Left cardiac atrium (tissue), 4 donors: ENCODE measurements at regions not wholly inside any gene's neighbourhood (a gene's known extent, or its start where the extent isn't known, plus 50 kb on each side); places are given as distances from the start of the nearest gene placed in this dataset.

ENCODE experiments used
- ATAC-seq, 2 donors: fragments of 200-7000 bp; cut with Tn5 transposase; one replicate each; pipeline ENCODE4 v1.9.1; 2020; ENCODE audit warnings: mild to moderate bottlenecking in 2 of 2, moderate library complexity in 2 of 2
- DNase-seq: peaks from one replicate; pipeline ENCODE4 v3.0.0-alpha.2; 2020
- intact Hi-C, 2 donors: fragments of 100-400 bp; cut with DNase I; formaldehyde crosslinking; loops; one replicate each; pipeline versions ENCODE4 v1.14.1 to v1.15.1; 2022 to 2023
- donor health status: DM: no; HTN: yes; CAD: no.
- donor health status: DM: no; HTN: yes; CAD: no; lungs with severe emphysema.
- donor health status: DM: yes; HTN: yes; CAD: no.
- donor health status: Dilated cardiomyopathy.

DNA sequence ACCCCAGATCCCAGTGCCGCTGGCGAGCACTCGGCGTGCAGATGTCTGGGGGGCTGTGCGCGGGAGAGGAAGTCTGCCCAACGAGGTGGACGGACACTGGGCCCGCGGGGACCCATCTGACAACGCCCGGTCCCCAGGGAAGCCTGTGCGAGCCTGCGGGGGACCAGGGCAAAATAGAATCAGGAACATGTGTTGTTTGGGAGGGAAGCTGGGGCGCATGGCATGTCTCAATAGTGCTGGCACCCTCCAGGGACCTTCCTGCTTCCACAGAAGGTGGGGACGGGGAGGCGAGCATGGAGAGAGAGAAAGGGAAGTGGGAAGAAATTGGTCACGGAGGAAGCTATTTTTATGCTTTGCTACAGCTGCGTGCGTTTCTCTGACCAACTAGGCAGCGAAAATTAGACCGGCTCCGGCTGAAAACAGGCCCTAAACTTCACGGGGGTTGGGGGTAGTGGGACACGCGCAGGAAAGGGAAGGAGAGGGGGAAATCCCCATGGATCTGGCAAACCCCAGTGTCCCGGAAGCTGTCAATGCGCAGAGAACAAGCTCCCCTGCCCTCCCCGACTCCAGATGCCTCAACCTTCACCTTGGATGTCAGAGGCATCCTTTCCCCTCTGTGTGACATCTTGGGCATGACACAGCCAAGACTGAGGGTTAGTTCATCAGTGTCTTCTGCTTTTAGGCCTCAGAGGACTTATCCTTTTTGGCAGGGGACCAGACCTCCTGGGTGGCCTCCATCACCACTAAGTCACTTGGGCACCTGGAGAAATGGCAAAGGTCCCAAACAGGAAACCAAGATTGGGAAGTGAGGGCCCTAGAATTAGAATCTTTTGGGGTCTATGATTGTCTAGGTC lies 169.8 kb upstream of the BCOR start:
- intact Hi-C loops = loop anchor here in 1 of 2 donors (5.0 to 10.0 kb wide), 5 partner anchors 93 to 533 kb away; partner anchors contain the start of gene BCOR
- DNase-seq (peak; percentile 38), ATAC-seq (peak; percentile 36 to 64)

GRCh38 chrX:40266490-40267333 lies 169.0 kb upstream of the BCOR start:
- intact Hi-C loops = loop anchor here in 1 of 2 donors (5.0 to 10.0 kb wide), 5 partner anchors 92 to 532 kb away; partner anchors contain the start of gene BCOR

GRCh38 chrX:40265936-40266335 lies 168.2 kb upstream of the BCOR start:
- ATAC-seq = no peak

More at GRCh38 chrX:40266490-40267333, 169.0 kb upstream of the BCOR start:
- peak; percentile 72 for DNase-seq
- ATAC-seq = peak; percentile 88 to 91

DNA sequence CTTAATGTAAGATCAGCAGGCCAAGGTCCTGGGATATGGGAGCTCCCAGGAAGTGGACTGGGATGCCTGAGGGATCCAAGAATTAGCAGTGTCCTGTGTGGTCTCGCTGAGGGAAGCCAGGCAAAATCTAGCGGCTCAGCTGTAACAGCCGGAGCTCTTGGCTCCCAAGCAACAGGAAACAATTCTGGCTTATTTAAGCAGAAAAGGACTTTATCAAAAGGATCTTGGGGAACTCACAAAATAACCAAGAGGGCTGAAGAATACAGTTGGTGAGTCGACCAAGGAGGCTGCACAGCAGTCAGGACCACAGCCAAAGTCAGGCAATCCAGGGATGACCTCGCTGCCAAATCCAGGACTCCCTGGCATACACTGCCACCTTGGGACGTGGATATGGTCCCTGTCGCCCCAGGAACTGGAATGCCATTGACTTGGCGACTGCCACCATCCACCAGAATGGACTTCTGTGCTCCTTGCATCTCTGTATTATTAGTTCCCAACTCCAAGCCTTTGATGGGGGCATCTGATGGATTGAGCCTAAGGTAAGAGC lies 165.3 kb upstream of the BCOR start:
- no peak for DNase-seq
- intact Hi-C loops = loop anchor here in 1 of 2 donors (10.0 kb wide), 4 partner anchors 88 to 528 kb away; partner anchors contain the start of gene BCOR

More at GRCh38 chrX:40265936-40266335, 168.2 kb upstream of the BCOR start:
- intact Hi-C loops = loop anchor here in 1 of 2 donors (5.0 to 10.0 kb wide), 5 partner anchors 91 to 531 kb away; partner anchors contain the start of gene BCOR
- no peak for DNase-seq

DNA sequence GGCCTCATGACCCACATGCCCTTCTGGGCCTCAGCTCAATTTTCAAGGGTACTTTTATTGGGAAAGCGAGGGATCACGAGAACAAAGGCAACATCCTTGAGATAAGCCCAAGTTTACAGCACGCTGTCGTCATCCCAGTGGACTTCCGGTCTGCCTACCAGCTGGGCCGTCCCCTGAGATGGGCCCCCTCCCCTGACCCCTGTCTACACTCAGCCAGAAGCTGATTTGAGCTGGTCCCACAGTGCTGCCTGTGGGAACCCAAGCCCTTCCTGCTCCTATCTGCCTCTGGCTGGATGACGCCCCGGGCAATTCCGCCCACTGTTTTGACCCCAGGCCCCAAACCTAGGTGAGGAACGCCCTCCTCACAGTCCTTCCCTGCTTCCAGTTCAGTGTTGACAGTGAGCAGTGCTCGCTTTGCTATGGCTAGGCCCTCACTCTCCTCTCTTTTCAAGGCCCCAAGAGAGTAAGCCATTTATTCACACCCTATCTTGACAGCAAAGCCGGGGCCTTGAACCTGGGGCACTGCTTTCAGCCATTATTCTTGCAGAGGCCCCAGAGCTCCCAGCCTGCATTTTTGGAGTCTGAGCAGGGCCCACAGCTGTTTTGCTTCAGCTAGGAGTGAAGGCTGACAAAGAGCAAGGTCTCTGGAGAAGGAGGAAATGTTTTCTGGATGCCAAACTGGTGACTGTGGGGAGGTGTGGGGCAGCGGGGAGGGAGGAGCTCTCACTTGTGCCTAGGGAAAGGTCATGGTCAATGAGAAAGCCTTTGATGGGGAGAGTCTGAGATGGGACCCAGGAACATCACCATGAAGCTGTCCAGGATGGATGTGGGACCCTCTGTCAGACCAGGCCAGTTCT lies 164.6 kb upstream of the BCOR start:
- intact Hi-C loops = loop anchor here in 1 of 2 donors (10.0 kb wide), 4 partner anchors 88 to 528 kb away; partner anchors contain the start of gene BCOR
- DNase-seq (peak; percentile 61), ATAC-seq (peak; percentile 39 to 52)

More for the DNA sequence above, 165.3 kb upstream of the BCOR start:
- ATAC-seq = peak in 1 of 2 donors; percentile 5

DNA sequence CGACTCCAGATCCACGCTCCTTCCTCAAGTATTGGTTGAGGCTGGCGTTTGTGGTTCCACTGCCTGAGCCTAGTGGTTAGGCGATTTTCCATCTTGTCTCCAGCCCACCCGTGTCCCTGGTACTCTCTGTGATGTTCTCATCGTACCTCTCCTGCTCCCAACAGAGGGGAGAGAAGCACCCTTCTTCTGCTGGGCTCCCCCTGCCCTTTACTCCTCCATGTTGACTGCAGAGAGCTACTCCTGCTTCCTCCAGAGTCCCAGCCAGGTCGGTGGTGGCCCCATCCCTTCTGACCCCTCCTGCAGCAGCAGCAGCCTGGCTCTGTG lies 164.0 kb upstream of the BCOR start:
- intact Hi-C loops = loop anchor here in 1 of 2 donors (10.0 kb wide), 4 partner anchors 87 to 527 kb away; partner anchors contain the start of gene BCOR
- DNase-seq (no peak), ATAC-seq (peak in 1 of 2 donors; percentile 10)

DNA sequence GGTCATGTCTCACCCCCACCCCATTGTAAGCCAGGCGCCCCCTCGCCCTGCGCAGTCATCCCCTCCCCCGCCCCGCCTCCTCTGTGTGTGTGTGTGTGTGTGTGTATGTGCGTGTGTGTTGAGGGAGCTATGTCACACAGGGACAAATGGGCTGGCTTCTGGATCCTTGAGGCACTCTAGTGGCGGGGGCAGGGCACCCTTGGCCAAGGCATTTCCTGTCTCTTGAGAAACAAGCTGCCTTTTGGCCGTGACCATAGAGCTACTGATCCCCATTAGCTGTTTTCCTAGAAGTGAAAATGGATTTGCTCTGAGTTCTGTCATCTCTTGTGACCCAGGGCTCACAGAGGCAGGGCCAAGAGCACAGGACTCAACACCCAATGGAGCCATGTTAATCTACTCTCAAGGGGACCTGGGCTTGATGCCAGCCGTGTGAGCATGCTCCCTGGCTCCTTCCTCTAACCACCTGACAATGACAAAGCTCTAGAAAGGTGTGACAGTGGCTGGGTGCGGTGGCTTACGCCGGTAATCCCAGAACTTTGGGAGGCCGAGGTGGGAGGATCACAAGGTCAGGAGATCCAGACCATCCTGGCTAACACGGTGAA lies 162.5 kb upstream of the BCOR start:
- ATAC-seq = peak; percentile 34 to 44
- intact Hi-C loops = loop anchor here in 1 of 2 donors (10.0 kb wide), 4 partner anchors 85 to 525 kb away; partner anchors contain the start of gene BCOR
- no peak for DNase-seq

DNA sequence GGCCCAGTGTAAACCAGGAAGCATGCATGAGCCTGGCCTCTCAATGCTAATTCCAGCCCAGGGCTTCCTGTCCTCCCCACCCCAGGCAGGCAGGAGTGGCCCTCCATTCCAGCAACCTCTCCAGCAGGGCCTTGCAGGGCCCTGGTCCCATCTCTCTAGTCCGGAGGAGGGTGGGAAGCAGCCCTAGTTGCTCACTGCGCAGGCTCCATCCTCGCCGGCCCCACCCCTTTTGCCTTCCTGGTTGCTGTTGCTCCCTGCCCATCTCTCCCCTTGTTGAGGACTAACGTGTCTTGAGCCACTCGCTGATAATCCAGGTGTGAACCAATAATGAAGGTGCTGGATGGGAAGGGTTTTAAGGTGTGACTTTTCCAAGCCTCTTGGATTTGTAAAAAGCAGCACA lies 161.2 kb upstream of the BCOR start:
- intact Hi-C loops = no loop called here
- no peak for DNase-seq
- ATAC-seq = no peak

- intact Hi-C loops = no loop called here
- no peak for DNase-seq
- ATAC-seq = no peak
These were observed 156.0 kb upstream of the BCOR start for GRCh38 chrX:40253771-40254170.

DNA sequence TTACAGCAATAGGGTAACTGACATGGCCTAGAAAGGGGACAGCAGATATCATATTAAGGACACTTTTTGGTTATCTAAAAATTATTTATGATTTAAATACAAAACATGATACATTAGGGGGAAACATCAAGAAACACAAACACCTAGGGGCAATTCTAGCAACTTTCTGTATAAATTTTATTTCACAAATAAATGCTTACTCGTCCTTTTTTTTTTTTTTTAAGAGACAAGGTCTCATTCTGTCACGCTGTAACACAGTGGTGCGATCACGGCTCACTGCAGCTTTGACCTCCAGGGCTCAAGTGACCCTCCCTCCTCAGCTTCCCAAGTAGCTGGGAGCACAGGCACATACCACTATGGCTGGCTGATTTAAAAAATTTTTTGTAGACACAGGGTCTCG lies 151.8 kb upstream of the BCOR start:
- no peak for DNase-seq
- intact Hi-C loops = no loop called here
- ATAC-seq = no peak

DNA sequence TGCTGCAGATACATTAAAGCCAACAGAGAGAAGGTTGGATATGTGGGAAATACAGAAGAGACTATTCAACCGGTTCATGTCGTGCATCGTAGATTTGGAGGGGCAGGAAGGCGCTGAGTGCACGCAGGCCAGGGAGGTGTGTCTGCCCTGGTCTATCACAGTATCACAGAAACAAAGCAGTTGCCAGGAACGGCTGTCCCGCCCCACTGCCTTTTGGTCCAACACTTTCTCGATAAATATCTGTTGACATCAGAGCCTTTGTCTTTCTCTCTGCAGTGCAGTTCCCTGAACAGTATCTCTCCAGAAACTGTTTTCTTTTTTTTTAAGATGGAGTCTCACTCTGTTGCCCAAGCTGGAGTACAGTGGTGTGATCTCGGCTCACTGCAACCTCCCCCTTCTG lies 151.1 kb upstream of the BCOR start:
- intact Hi-C loops = no loop called here
- DNase-seq = no peak

DNA sequence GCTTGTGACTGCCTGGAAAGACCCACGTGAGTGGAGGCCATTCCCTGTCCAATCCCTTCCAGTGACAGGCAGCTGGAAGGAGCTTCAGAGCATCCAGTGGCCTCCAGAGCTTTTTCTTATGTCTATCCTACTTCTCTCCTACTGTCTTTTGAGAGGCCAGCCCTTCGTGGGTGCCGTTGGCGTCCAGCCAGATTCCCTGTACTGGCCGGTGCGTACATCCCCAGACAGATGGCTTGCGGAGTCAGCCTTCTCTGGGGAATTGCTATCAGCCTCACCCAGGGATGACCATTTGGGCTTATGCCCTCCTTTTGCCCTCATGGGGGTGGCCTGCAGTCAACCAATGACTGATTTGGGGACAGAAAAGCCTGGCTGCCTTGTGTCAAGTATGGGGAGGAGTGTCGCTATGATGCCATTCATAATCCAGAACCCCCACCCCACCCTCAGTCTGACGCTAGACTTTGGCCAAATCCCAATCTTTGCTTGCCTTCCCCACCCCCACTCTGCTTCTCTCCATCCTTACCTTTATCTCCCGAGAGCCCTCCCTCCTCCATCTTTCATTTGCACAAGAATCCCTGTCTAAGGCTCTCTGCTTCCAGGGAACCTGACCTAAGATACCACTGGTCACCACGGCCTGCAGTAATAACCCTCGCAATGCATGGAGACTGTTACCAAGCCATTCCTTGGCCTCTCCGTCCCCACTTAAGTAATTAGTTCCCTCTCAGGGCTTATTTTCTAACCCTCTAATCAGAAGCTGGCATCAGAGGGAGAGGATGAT lies 150.3 kb upstream of the BCOR start:
- intact Hi-C loops = no loop called here
- DNase-seq (no peak), ATAC-seq (no peak)

More for the DNA sequence above, 151.1 kb upstream of the BCOR start:
- no peak for ATAC-seq

DNA sequence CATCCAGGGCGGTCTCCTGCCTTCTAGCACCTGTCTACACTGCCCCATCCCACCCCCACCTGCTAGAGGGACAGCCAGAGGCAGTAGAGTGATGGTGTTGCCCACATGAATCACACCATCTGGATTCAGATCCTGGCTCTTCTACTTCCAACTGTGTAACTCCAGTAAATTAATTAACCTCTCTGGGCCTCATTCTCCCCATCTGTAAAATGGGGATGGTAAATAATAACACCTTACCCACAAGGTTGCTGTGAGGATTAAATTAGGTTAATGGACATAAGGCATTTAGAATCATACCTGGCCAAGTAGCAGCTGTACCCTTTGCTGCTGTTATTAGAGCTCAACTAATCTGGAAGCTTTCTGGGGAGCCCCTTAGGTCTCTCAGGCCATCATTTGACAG lies 149.6 kb upstream of the BCOR start:
- no peak for DNase-seq
- intact Hi-C loops = no loop called here
- ATAC-seq = no peak

DNA sequence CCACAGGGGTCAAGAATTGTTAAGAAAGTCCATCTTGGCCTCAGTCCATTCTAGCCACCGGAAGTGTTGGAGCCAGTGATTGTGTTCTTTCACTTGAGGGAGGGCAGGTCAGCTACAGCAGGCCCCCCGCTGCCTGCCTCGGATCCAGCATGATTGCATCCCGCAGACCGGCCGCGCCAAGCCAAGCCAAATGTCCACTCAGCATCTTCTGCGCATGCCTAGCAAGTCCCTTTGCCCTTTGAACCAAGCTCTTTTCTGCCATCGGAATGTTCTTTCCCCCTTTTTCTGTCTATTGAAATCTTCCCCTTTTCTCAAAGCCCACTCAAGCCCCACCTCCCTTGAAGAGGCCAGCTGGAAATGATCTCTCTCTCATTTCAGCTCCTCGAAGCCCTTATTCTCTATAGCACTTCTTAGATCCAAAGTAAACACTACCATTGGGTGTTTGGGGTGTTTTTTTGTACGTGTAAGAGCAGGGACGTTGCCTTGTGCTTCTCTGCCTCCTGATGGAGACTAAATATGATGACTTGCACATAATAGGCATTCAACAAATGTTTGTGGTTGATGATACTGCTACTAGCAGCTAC lies 147.8 kb upstream of the BCOR start:
- ATAC-seq (peak; percentile 44 to 77), DNase-seq (no peak)
- intact Hi-C loops = no loop called here

GRCh38 chrX:40244980-40245379 lies 147.2 kb upstream of the BCOR start:
- DNase-seq (no peak), ATAC-seq (peak; percentile 21 to 48)
- intact Hi-C loops = no loop called here

DNA sequence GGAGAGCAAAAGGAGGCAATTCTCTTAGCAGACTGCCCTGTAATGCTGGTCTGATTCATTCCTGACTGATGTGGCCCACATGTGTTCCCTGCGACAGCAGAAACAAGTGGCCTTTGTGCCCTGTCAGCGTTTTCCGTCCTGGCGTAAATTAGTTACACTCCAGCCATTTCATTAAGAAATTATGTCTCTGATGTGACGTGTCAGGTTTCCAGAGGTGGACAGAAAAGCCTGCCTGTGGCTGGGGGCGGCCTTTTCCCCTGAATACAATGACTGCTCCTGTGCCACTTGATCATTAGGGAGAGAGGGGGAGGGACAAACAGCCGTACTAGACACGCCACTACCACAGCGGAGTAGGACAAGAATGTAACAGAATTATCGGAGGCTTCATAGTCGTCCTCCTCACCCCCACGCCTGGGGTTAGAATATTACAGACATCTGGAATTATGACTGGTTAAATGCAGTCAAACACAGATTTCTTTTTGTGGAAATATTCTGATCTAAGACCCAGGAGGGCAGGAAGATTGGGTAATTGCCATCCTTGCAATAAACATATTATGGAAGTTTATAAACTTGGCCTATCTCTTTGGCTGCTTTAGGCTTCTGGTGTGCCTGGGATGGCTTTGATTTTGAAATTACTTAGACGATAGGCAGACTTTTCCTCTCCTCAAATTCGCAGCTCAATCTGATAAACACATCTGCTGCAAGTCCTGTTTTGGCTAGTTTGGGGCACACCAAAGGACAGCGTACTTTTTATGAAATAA lies 146.2 kb upstream of the BCOR start:
- intact Hi-C loops = no loop called here
- DNase-seq = no peak
- no peak for ATAC-seq
